ENCODE measurements at regions not wholly inside any gene's neighbourhood (a gene's known extent, or its start where the extent isn't known, plus 50 kb on each side); places are given as distances from the start of the nearest gene placed in this dataset.

DNA sequence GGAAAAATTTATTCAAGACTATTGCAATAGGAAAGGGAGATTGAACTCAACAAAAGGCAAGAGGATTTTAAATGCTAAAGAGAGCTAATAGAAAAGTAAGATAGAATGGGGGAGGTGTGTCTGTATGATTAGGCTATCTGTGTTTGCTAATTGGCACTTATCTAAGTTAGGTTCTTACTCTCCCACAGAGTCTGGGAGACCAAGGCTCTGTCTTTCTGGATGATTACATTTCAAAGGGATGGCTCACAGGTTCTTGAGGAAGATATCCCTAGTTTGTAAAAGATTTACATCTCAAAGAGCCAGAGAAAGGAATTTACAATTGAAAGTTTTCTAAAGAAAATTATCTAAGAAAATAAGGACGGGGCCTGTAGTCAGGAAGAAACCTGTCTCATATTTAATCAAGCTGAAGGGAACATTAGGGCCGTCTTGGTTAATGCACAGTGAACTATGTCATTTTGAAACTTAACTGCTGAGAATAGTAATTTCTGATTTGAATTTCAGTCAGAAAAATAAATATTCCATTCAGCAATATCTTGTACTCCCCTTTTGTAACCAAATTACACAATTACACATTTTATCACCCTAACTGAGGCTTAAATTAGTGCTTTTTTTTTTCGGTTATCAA is 75.8 kb downstream of the MAGEB10 start:
- no peak for FAIRE-seq
- TF ChIP-seq TAF1 (IDR thresholded peaks at IDR 0.05; ENCODE audit: borderline replicate concordance, low read depth, low read length): no peak
- no peak for DNase-seq (ENCODE audit: insufficient read length)

DNA sequence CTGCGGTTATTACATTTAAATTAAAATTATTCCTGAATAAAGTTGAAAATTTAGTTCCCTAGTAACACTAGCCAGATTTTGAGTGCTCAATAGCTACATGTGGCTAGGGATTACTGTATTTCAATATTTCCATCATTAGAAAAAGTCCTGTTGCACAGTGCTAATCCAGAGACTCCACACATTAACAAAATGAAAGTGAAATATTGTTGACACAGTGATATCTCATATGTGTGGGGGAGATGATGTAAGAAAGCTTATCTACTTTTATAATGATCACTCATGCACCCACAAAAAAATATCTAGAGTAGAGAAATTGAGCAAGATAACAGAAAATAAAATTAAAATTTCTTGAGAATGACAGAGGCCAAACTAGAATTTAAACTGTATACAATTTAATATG is 74.9 kb downstream of the MAGEB10 start:
- DNase-seq (ENCODE audit: insufficient read length) (no peak), FAIRE-seq (no peak)
- TF ChIP-seq POLR2A (IDR thresholded peaks at IDR 0.05; ENCODE audit: low read depth, low read length) (no peak), POLR2AphosphoS5 (IDR thresholded peaks at IDR 0.05; ENCODE audit: low read depth, low read length) (no peak), TAF1 (IDR thresholded peaks at IDR 0.05; ENCODE audit: borderline replicate concordance, low read depth, low read length) (no peak)

DNA sequence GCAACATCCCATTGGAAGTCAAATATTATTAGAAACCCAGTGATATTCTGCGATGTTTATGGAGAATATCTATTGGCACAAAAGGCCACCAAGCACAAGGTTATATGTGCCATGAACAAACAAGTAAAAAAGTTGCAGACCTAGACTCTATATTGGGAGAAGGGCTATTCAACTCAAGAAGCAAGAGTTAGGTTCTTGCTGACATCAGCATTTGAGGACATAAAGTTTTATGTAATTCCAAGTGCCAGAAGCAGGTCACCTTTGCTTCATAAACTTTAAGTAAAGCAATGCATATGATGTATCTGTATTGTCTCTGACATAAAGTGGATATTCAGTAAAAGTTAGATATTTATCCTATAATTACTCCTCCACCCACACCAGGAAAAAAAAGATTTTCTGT is 71.1 kb downstream of the MAGEB10 start:
- no peak for DNase-seq (ENCODE audit: insufficient read length)
- TF ChIP-seq POLR2AphosphoS5 (IDR thresholded peaks at IDR 0.05; ENCODE audit: low read depth, low read length) (no peak), POLR2A (IDR thresholded peaks at IDR 0.05; ENCODE audit: low read depth, low read length) (no peak), TAF1 (IDR thresholded peaks at IDR 0.05; ENCODE audit: borderline replicate concordance, low read depth, low read length) (no peak)
- no peak for FAIRE-seq

All from GM12892 (cell line).